HCT116 (cell line): ENCODE measurements at regions not wholly inside any gene's neighbourhood (a gene's known extent, or its start where the extent isn't known, plus 50 kb on each side); places are given as distances from the start of the nearest gene placed in this dataset.

Experiments used
- ATAC-seq: fragments of 200-7000 bp; cut with Tn5 transposase; 2 replicates; pipeline ENCODE4 v1.9.1; 2020; ENCODE audit warnings: mild to moderate bottlenecking, moderate library complexity
- BruUV-seq: library from RNA; stranded (reverse); fragments of 400-500 nt; replicated peaks from 2 replicates; lab custom pipeline; 2021; lab: Mats Ljungman, UMichigan
- CTCF ChIA-PET: fragments of 300-600 bp; sonication (Branson Sonifier 250); formaldehyde crosslinking; loops from one replicate; lab custom pipeline; 2021; ENCODE audit warnings: antibody characterized with exemption; lab: Charles Lee
- POLR2A ChIA-PET: fragments of 300-600, 350-600 bp; sonication (Branson Sonifier 250); formaldehyde crosslinking; loops from one replicate; lab custom pipeline; 2021; ENCODE audit warnings: antibody characterized with exemption; lab: Charles Lee
- RAD21 ChIA-PET, 2 experiments: fragments of 300-600 bp; sonication (Branson Sonifier 250); formaldehyde crosslinking; loops; one replicate each; lab custom pipeline; 2023; ENCODE audit warnings: low total read pairs in 2 of 2; ENCODE audit not compliant: uncharacterized antibody in 2 of 2, unreplicated experiment in 2 of 2, low non-redundant PET in 1 of 2; lab: Charles Lee
- DNase-seq: peaks from one replicate; pipeline ENCODE4 v3.0.0-alpha.2; 2010; ENCODE audit warnings: low read depth, low spot score
- H2AFZ ChIP-seq: fragments of 200-600 bp; shearing (Covaris generic), sonication (generic); 2 replicates; pipeline ENCODE4 v1.6.1; 2017; ENCODE audit warnings: low read depth, mixed run types, mixed read lengths, antibody characterized with exemption, low read length; ENCODE audit not compliant: poor library complexity, severe bottlenecking
- H3K27ac ChIP-seq: 2 replicates; pipeline ENCODE4 v1.5.1; 2012; ENCODE audit warnings: low read depth, low read length
- H3K27me3 ChIP-seq: fragments of 200-600 bp; sonication (generic); 2 replicates; pipeline ENCODE4 v1.6.1; 2016; ENCODE audit warnings: mixed run types, low read length, mixed read lengths; ENCODE audit not compliant: insufficient read depth
- H3K36me3 ChIP-seq, 2 experiments: fragments of 200-500 bp in 1 of 2; fragments of 200-600 bp in 1 of 2; sonication (Bioruptor generic) in 1 of 2; sonication (generic) in 1 of 2; 2 replicates each; pipeline versions ENCODE4 v1.5.1 to v1.6.1; 2014 to 2016; ENCODE audit warnings: low read length in 2 of 2, inconsistent platforms in 1 of 2, mixed read lengths in 1 of 2, mixed run types in 1 of 2; ENCODE audit not compliant: insufficient read depth in 2 of 2, control insufficient read depth in 1 of 2
- H3K4me1 ChIP-seq, 2 experiments: fragments of 200-600 bp in 1 of 2; sonication (generic) in 1 of 2; 2 replicates each; pipeline versions ENCODE4 v1.5.1 to v1.6.1; 2012 to 2017; ENCODE audit warnings: low read length in 2 of 2, inconsistent platforms in 1 of 2, mild to moderate bottlenecking in 1 of 2, mixed read lengths in 1 of 2, mixed run types in 1 of 2, moderate library complexity in 1 of 2; ENCODE audit not compliant: insufficient read depth in 2 of 2, control insufficient read depth in 1 of 2
- H3K4me2 ChIP-seq: fragments of 200-600 bp; sonication (generic); 2 replicates; pipeline ENCODE4 v1.6.1; 2017; ENCODE audit warnings: mixed run types, low read length, mixed read lengths
- H3K4me3 ChIP-seq, 2 experiments: fragments of 200-600 bp in 1 of 2; sonication (generic) in 1 of 2; replicated peaks in 1 of 2; 2 replicates each; pipeline ENCODE4 v1.5.1; 2011 to 2016; ENCODE audit warnings: low read length in 2 of 2, control low read depth in 1 of 2, low read depth in 1 of 2, mild to moderate bottlenecking in 1 of 2, mixed read lengths in 1 of 2, mixed run types in 1 of 2
- H3K79me2 ChIP-seq: fragments of 200-600 bp; sonication (generic); 2 replicates; pipeline ENCODE4 v1.6.1; 2017; ENCODE audit warnings: mild to moderate bottlenecking, mixed run types, low read length, moderate library complexity, mixed read lengths; ENCODE audit not compliant: insufficient read depth
- H3K9ac ChIP-seq: fragments of 200-600 bp; sonication (generic); 2 replicates; pipeline ENCODE4 v1.6.1; 2016; ENCODE audit warnings: low read length, mixed read lengths
- H3K9me2 ChIP-seq: fragments of 200-600 bp; sonication (generic), shearing (Covaris generic); 2 replicates; pipeline ENCODE4 v1.6.1; 2017; ENCODE audit warnings: mixed run types, mild to moderate bottlenecking, moderate library complexity; ENCODE audit not compliant: insufficient read depth
- H3K9me3 ChIP-seq, 2 experiments: fragments of 200-500 bp in 1 of 2; fragments of 200-600 bp in 1 of 2; sonication (Bioruptor generic) in 1 of 2; sonication (generic) in 1 of 2; 2 replicates each; pipeline ENCODE4 v1.6.1; 2014 to 2017; ENCODE audit warnings: low read length in 2 of 2, mixed read lengths in 2 of 2, inconsistent platforms in 1 of 2, low read depth in 1 of 2, mild to moderate bottlenecking in 1 of 2, mixed run types in 1 of 2, moderate library complexity in 1 of 2; ENCODE audit not compliant: control insufficient read depth in 1 of 2, insufficient read depth in 1 of 2
- H4K20me1 ChIP-seq: fragments of 200-600 bp; sonication (generic), shearing (Covaris generic); 2 replicates; pipeline ENCODE4 v1.6.1; 2017; ENCODE audit warnings: mixed run types, mild to moderate bottlenecking, moderate library complexity; ENCODE audit not compliant: insufficient read depth
- CBX3 ChIP-seq: IDR thresholded peaks from 2 replicates; pipeline ENCODE4 v1.6.1; 2012; ENCODE audit warnings: low read depth
- CEBPB ChIP-seq: IDR thresholded peaks from 2 replicates; pipeline ENCODE4 v1.6.1; 2012; ENCODE audit warnings: low read depth
- CTCF ChIP-seq, 3 experiments: fragments of 200-600 bp in 1 of 3; sonication (generic) in 1 of 3; IDR thresholded peaks in 2 of 3; conservative IDR thresholded peaks in 1 of 3; 2 replicates each; pipeline ENCODE4 v1.5.1; 2012 to 2017; ENCODE audit warnings: low read depth in 2 of 3, low read length in 2 of 3, antibody characterized with exemption in 1 of 3, borderline replicate concordance in 1 of 3, control low read depth in 1 of 3, mild to moderate bottlenecking in 1 of 3, mixed read lengths in 1 of 3, mixed run types in 1 of 3, moderate library complexity in 1 of 3; ENCODE audit not compliant: insufficient read depth in 1 of 3
- ELF1 ChIP-seq: IDR thresholded peaks from 2 replicates; pipeline ENCODE4 v1.6.1; 2012; ENCODE audit warnings: low read depth, borderline replicate concordance
- EZH2 ChIP-seq: fragments of 200-600 bp; sonication (generic); IDR thresholded peaks from 2 replicates; pipeline ENCODE4 v1.6.1; 2017; ENCODE audit warnings: antibody characterized with exemption, mixed run types
- EZH2phosphoT487 ChIP-seq: fragments of 200-600 bp; IDR thresholded peaks from 2 replicates; pipeline ENCODE4 v1.6.1; 2018; ENCODE audit warnings: antibody characterized with exemption, borderline replicate concordance
- JUND ChIP-seq: IDR thresholded peaks from 2 replicates; pipeline ENCODE4 v1.6.1; 2012
- MAX ChIP-seq: IDR thresholded peaks from 2 replicates; pipeline ENCODE4 v1.6.1; 2012
- POLR2A ChIP-seq: IDR thresholded peaks from 2 replicates; pipeline ENCODE4 v1.7.0; 2011; ENCODE audit warnings: borderline replicate concordance; ENCODE audit not compliant: insufficient read depth, insufficient read length; ENCODE audit errors: extremely low read depth
- POLR2AphosphoS5 ChIP-seq: IDR thresholded peaks from 2 replicates; pipeline ENCODE4 v1.6.1; 2011; ENCODE audit warnings: mild to moderate bottlenecking, low read depth, low read length, moderate library complexity
- REST ChIP-seq: IDR thresholded peaks from 2 replicates; pipeline ENCODE4 v1.6.1; 2012; ENCODE audit warnings: low read depth
- SRF ChIP-seq: IDR thresholded peaks from 2 replicates; pipeline ENCODE4 v1.6.1; 2012; ENCODE audit warnings: low read depth
- YY1 ChIP-seq: IDR thresholded peaks from 2 replicates; pipeline ENCODE4 v1.6.1; 2011; ENCODE audit warnings: low read length, low read depth, moderate library complexity, mild to moderate bottlenecking; ENCODE audit not compliant: insufficient replicate concordance; ENCODE audit errors: extremely low read depth
- ZNF274 ChIP-seq: fragments of 200-500 bp; sonication (Bioruptor generic); IDR thresholded peaks from 2 replicates; pipeline ENCODE4 v1.6.1; 2014; ENCODE audit warnings: mild to moderate bottlenecking, low read depth, low read length, inconsistent platforms
- intact Hi-C: fragments of 100-400 bp; cut with micrococcal nuclease; formaldehyde crosslinking; loops from 2 replicates; pipeline ENCODE4 v1.10.0; 2022

GRCh38 chr19:27719034-27719433, 1493.9 kb downstream of the UQCRFS1 start:
- Histone ChIP-seq H3K27ac (no peak overlapping the region), H3K27me3 (no peaks in the 10 kb centered on the region), H3K4me3 (no peak overlapping the region), H2AFZ (no peak overlapping the region), H3K36me3 (no peaks in the 10 kb centered on the region), H3K4me1 (no peaks in the 10 kb centered on the region), H3K79me2 (no peaks in the 10 kb centered on the region), H4K20me1 (no peaks in the 10 kb centered on the region), H3K4me2 (no peak overlapping the region), H3K9me2 (no peaks in the 10 kb centered on the region), H3K9ac (no peak overlapping the region), H3K9me3 (peaks cover 0 to 4% of the 10 kb centered on the region in 2 experiments; a peak in 1 of 4 replicates)
- POLR2A ChIA-PET: no interaction called here
- TF ChIP-seq ELF1 (no peak), CBX3 (no peak), JUND (no peak), EZH2 (no peak), YY1 (no peak), CEBPB (no peak), ZNF274 (no peak), EZH2phosphoT487 (no peak)
- DNase-seq (no peak), ATAC-seq (no peak)
- RAD21 ChIA-PET: no interaction called here
- CTCF ChIA-PET: no interaction called here
- intact Hi-C loops: no loop called here
- no TSS peak for BruUV-seq

- DNase-seq (no peak), ATAC-seq (no peak)
- Histone ChIP-seq H3K36me3 (no peaks in the 10 kb centered on the region), H3K27me3 (no peaks in the 10 kb centered on the region), H3K4me1 (no peaks in the 10 kb centered on the region), H3K9me2 (no peaks in the 10 kb centered on the region), H3K9ac (no peak overlapping the region), H3K4me3 (no peak overlapping the region), H3K27ac (no peak overlapping the region), H4K20me1 (no peaks in the 10 kb centered on the region), H3K9me3 (peaks cover 0 to 4% of the 10 kb centered on the region in 2 experiments; a peak in 1 of 4 replicates), H2AFZ (no peak overlapping the region), H3K79me2 (no peaks in the 10 kb centered on the region), H3K4me2 (no peak overlapping the region)
- no TSS peak for BruUV-seq
- intact Hi-C loops: no loop called here
- POLR2A ChIA-PET: no interaction called here
- CTCF ChIA-PET: no interaction called here
- RAD21 ChIA-PET: no interaction called here
- no peak for TF ChIP-seq REST
- no peak for TF ChIP-seq POLR2AphosphoS5
- TF ChIP-seq POLR2A: no peak
- TF ChIP-seq SRF: no peak
- no peak for TF ChIP-seq MAX
- no peak for TF ChIP-seq CTCF (IDR thresholded peaks at IDR 0.05 in 2 of 3, conservative IDR thresholded peaks at IDR 0.05 in 1 of 3; ENCODE audit: borderline replicate concordance in 1 of 3, insufficient read depth in 1 of 3, low read depth in 2 of 3, low read length in 2 of 3)
Measured at GRCh38 chr19:27718234-27718633, 1494.7 kb downstream of the UQCRFS1 start.
